Gastroesophageal sphincter (tissue), 4 donors: ENCODE measurements at regions not wholly inside any gene's neighbourhood (a gene's known extent, or its start where the extent isn't known, plus 50 kb on each side); places are given as distances from the start of the nearest gene placed in this dataset.

Source experiments
- ATAC-seq: fragments of 150-250 bp; one replicate; pipeline ENCODE4 v1.9.1; 2016; ENCODE audit warnings: mild to moderate bottlenecking, moderate library complexity
- H3K27ac ChIP-seq, 4 donors: fragments of 200-600 bp; sonication (generic) in 3 of 4; 1 replicate in 3 of 4; 2 replicates in 1 of 4; pipeline ENCODE4 v1.5.1; 2016 to 2019
- H3K27me3 ChIP-seq: fragments of 200-600 bp; sonication (generic); one replicate; pipeline ENCODE4 v1.5.1; 2019
- H3K36me3 ChIP-seq, 2 donors: fragments of 200-600 bp; sonication (generic); one replicate each; pipeline ENCODE4 v1.5.1; 2019; ENCODE audit warnings: control low read depth in 1 of 2
- H3K4me1 ChIP-seq, 3 donors: fragments of 200-600 bp; sonication (generic); 1 replicate in 2 of 3; 2 replicates in 1 of 3; pipeline ENCODE4 v1.5.1; 2016 to 2019; ENCODE audit warnings: control low read depth in 2 of 3
- H3K4me3 ChIP-seq, 2 donors: fragments of 200-600 bp; sonication (generic); one replicate each; pipeline ENCODE4 v1.5.1; 2019; ENCODE audit warnings: mild to moderate bottlenecking in 1 of 2, moderate library complexity in 1 of 2
- H3K9me3 ChIP-seq, 3 donors: fragments of 200-600 bp; sonication (generic); one replicate each; pipeline ENCODE4 v1.5.1; 2017 to 2019; ENCODE audit warnings: control low read depth in 2 of 3
- CTCF ChIP-seq, 4 experiments: fragments of 200-600 bp in 2 of 4; fragments of 450-650 bp in 2 of 4; sonication (generic) in 1 of 4; IDR thresholded peaks; one replicate each; pipeline ENCODE4 v1.5.1; 2017 to 2019; ENCODE audit warnings: antibody characterized with exemption in 4 of 4, mild to moderate bottlenecking in 2 of 4, moderate library complexity in 2 of 4
- EP300 ChIP-seq: sonication (generic); formaldehyde crosslinking; IDR thresholded peaks from one replicate; pipeline ENCODE4 v1.6.1; 2017; ENCODE audit warnings: antibody characterized with exemption, mild to moderate bottlenecking
- POLR2A ChIP-seq, 2 donors: fragments of 450-650 bp; IDR thresholded peaks; one replicate each; pipeline ENCODE4 v1.6.1; 2017; ENCODE audit warnings: antibody characterized with exemption in 2 of 2, mild to moderate bottlenecking in 2 of 2, moderate library complexity in 1 of 2
- POLR2AphosphoS5 ChIP-seq: sonication (generic); formaldehyde crosslinking; IDR thresholded peaks from one replicate; pipeline ENCODE4 v1.6.1; 2017; ENCODE audit warnings: antibody characterized with exemption
- WGBS, 2 donors: methylation state at CpG; one replicate each; pipeline ENCODE4 v1.1.5; 2018; ENCODE audit warnings: low coverage in 1 of 2; 5-methylcytosine and 5-hydroxymethylcytosine counted together

DNA sequence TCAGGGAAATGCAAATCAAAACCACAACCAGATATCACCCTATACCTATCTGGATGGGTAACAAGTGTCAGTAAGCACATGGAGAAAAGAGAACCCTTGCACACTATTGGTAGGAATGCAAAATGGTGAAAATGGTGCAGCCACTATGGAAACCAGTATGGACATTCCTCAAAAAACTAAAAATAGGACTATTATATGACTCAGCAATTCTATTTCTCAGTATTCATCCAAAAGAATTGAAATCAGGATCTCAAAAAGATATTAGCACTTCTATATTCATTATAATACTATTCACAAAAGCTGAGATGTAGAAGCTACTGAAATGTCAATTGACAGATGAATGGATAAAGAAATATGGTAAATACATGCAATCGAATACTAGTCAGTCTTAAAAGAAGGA, 491.1 kb upstream of the MYT1L start:
- Histone ChIP-seq H3K27ac (no peak overlapping the region), H3K36me3 (no peaks in the 10 kb centered on the region), H3K9me3 (peaks cover 0 to 23% (median 0%) of the 10 kb centered on the region in 3 donors), H3K27me3 (no peaks in the 10 kb centered on the region), H3K4me1 (no peaks in the 10 kb centered on the region), H3K4me3 (no peak overlapping the region)
- TF ChIP-seq POLR2AphosphoS5: no peak
- no peak for TF ChIP-seq EP300
- no peak for TF ChIP-seq CTCF (IDR thresholded peaks at IDR 0.05)
- TF ChIP-seq POLR2A (IDR thresholded peaks at IDR 0.05): no peak
- 83 to 92% methylated on average over 1 of the region's 1 CpG for WGBS, 2 donors
- no peak for ATAC-seq

GRCh38 chr2:2812648-2813047, 481.6 kb upstream of the MYT1L start:
- Histone ChIP-seq H3K27me3 (no peaks in the 10 kb centered on the region), H3K9me3 (peaks cover 0 to 25% (median 0%) of the 10 kb centered on the region in 3 donors), H3K4me1 (no peaks in the 10 kb centered on the region), H3K4me3 (no peak overlapping the region), H3K27ac (no peak overlapping the region), H3K36me3 (no peaks in the 10 kb centered on the region)
- TF ChIP-seq CTCF (IDR thresholded peaks at IDR 0.05): no peak
- no peak for TF ChIP-seq EP300
- no peak for TF ChIP-seq POLR2AphosphoS5
- no peak for TF ChIP-seq POLR2A (IDR thresholded peaks at IDR 0.05)
- no peak for ATAC-seq
- 90 to 93% methylated on average over 2 of the region's 2 CpGs for WGBS, 2 donors

- H3K4me3 ChIP-seq: no peak overlapping the region
- H3K9me3 ChIP-seq: peaks cover 0 to 25% (median 0%) of the 10 kb centered on the region in 3 donors
- 60 to 80% methylated on average over 1 to 3 of the region's 3 CpGs for WGBS, 2 donors
- ATAC-seq: no peak
- TF ChIP-seq CTCF (IDR thresholded peaks at IDR 0.05) (no peak), EP300 (no peak), POLR2A (IDR thresholded peaks at IDR 0.05) (no peak), POLR2AphosphoS5 (no peak)
- no peaks in the 10 kb centered on the region for H3K4me1 ChIP-seq
- H3K27me3 ChIP-seq: no peaks in the 10 kb centered on the region
- H3K27ac ChIP-seq: no peak overlapping the region
- no peaks in the 10 kb centered on the region for H3K36me3 ChIP-seq
Measured at GRCh38 chr2:2812117-2812516, 481.0 kb upstream of the MYT1L start.

DNA sequence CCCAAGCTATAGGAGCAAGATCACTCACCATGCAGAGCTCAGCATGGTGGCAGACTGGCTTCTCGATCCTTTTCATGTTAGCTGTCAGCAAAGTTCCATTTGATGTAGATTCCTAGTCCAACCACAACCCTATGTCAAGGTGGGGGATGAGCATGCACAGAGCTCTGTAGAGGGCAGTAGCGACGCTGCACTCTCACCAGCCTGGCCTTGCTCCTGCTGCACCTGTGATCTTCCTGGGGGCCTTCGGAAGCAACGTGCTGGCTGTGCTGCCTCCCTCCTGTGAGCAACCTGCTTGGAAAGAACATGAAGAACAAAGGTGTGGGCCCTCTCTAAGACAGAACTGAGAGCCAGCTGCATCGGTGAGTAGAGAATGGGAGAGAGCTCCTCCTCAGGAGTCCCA, 479.4 kb upstream of the MYT1L start:
- no peak overlapping the region for H3K4me3 ChIP-seq
- WGBS, 2 donors: 61 to 80% methylated on average over 1 to 4 of the region's 6 CpGs
- H3K36me3 ChIP-seq: no peaks in the 10 kb centered on the region
- no peak for TF ChIP-seq POLR2AphosphoS5
- TF ChIP-seq EP300: no peak
- H3K9me3 ChIP-seq: peaks cover 0 to 25% (median 0%) of the 10 kb centered on the region in 3 donors
- no peak overlapping the region for H3K27ac ChIP-seq
- H3K4me1 ChIP-seq: no peaks in the 10 kb centered on the region
- no peak for ATAC-seq
- H3K27me3 ChIP-seq: no peaks in the 10 kb centered on the region

GRCh38 chr2:2809771-2810170, 478.7 kb upstream of the MYT1L start:
- TF ChIP-seq CTCF (IDR thresholded peaks at IDR 0.05) (no peak), POLR2AphosphoS5 (no peak), POLR2A (IDR thresholded peaks at IDR 0.05) (no peak), EP300 (no peak)
- H3K4me1 ChIP-seq: no peaks in the 10 kb centered on the region
- H3K9me3 ChIP-seq: peaks cover 0 to 21% (median 0%) of the 10 kb centered on the region in 3 donors
- ATAC-seq: no peak
- 78 to 79% methylated on average over 4 of the region's 7 CpGs for WGBS, 2 donors
- no peaks in the 10 kb centered on the region for H3K27me3 ChIP-seq
- H3K36me3 ChIP-seq: no peaks in the 10 kb centered on the region
- H3K27ac ChIP-seq: no peak overlapping the region
- H3K4me3 ChIP-seq: no peak overlapping the region
